IMR-90 (cell line): ENCODE measurements at regions not wholly inside any gene's neighbourhood (a gene's known extent, or its start where the extent isn't known, plus 50 kb on each side); places are given as distances from the start of the nearest gene placed in this dataset.

Experiments
- ATAC-seq: fragments of 200-7000 bp; cut with Tn5 transposase; 2 replicates; pipeline ENCODE4 v1.9.1; 2020; ENCODE audit warnings: low read depth, mild to moderate bottlenecking, moderate library complexity
- BruUV-seq: library from RNA; stranded (reverse); fragments of 400-500 nt; replicated peaks from 2 replicates; lab custom pipeline; 2021; lab: Mats Ljungman, UMichigan
- CTCF ChIA-PET: fragments of 300-600 bp; formaldehyde crosslinking; extraction: SDS; loops from one replicate; lab custom pipeline; 2021; ENCODE audit warnings: antibody characterized with exemption; lab: Yijun Ruan, JAX
- POLR2A ChIA-PET: fragments of 300-600 bp; sonication (Branson Sonifier 250); formaldehyde crosslinking; loops from one replicate; lab custom pipeline; 2022; ENCODE audit warnings: antibody characterized with exemption; ENCODE audit not compliant: unreplicated experiment; lab: Charles Lee
- DNase-seq: peaks from one replicate; pipeline ENCODE4 v3.0.0; 2013
- H2AFZ ChIP-seq: replicated peaks from 2 replicates; pipeline ENCODE3; 2013; ENCODE audit warnings: low read length, mild to moderate bottlenecking; ENCODE audit not compliant: poor library complexity
- H2AK5ac ChIP-seq: 2 replicates; pipeline ENCODE4 v1.6.1; 2013; ENCODE audit warnings: low read depth, low read length, inconsistent platforms
- H2AK9ac ChIP-seq: replicated peaks from 2 replicates; pipeline ENCODE3; 2013; ENCODE audit warnings: mild to moderate bottlenecking, low read depth, low read length, moderate library complexity; ENCODE audit not compliant: poor library complexity
- H2BK120ac ChIP-seq: 2 replicates; pipeline ENCODE4 v1.6.1; 2013; ENCODE audit warnings: low read depth, low read length, inconsistent platforms
- H2BK15ac ChIP-seq: 3 replicates; pipeline ENCODE4 v1.6.1; 2013; ENCODE audit warnings: low read depth, low read length, inconsistent platforms
- H2BK20ac ChIP-seq: 2 replicates; pipeline ENCODE4 v1.6.1; 2013; ENCODE audit warnings: low read depth, mild to moderate bottlenecking, inconsistent platforms, low read length, moderate library complexity
- H2BK5ac ChIP-seq: 2 replicates; pipeline ENCODE4 v1.6.1; 2013; ENCODE audit warnings: mild to moderate bottlenecking, low read depth, low read length, inconsistent platforms; ENCODE audit not compliant: poor library complexity, severe bottlenecking
- H3K14ac ChIP-seq: replicated peaks from 2 replicates; pipeline ENCODE4 v1.6.1; 2013; ENCODE audit warnings: low read depth, low read length, inconsistent platforms
- H3K18ac ChIP-seq: 2 replicates; pipeline ENCODE4 v1.6.1; 2013; ENCODE audit warnings: low read depth, low read length, control low read depth
- H3K23ac ChIP-seq: 2 replicates; pipeline ENCODE4 v1.6.1; 2013; ENCODE audit warnings: low read depth, low read length, inconsistent platforms
- H3K27ac ChIP-seq: 2 replicates; pipeline ENCODE4 v1.5.1; 2013; ENCODE audit warnings: mild to moderate bottlenecking, control low read depth, low read length; ENCODE audit not compliant: insufficient read depth
- H3K27me3 ChIP-seq: 2 replicates; pipeline ENCODE4 v1.6.1; 2013; ENCODE audit warnings: low read length; ENCODE audit not compliant: control insufficient read depth, insufficient read depth
- H3K36me3 ChIP-seq: 2 replicates; pipeline ENCODE4 v1.6.1; 2013; ENCODE audit warnings: low read length, mixed read lengths; ENCODE audit not compliant: control insufficient read depth, insufficient read depth
- H3K4ac ChIP-seq: 2 replicates; pipeline ENCODE4 v1.6.1; 2013; ENCODE audit warnings: low read depth, low read length, inconsistent platforms
- H3K4me1 ChIP-seq: 2 replicates; pipeline ENCODE4 v1.6.1; 2013; ENCODE audit warnings: low read length, mixed read lengths; ENCODE audit not compliant: control insufficient read depth, insufficient read depth
- H3K4me2 ChIP-seq: 2 replicates; pipeline ENCODE4 v1.6.1; 2013; ENCODE audit warnings: low read depth, mild to moderate bottlenecking, control low read depth, low read length, moderate library complexity
- H3K4me3 ChIP-seq: 2 replicates; pipeline ENCODE4 v1.5.1; 2013; ENCODE audit warnings: low read depth, mild to moderate bottlenecking, control low read depth, low read length, moderate library complexity; ENCODE audit not compliant: insufficient read depth
- H3K56ac ChIP-seq: 2 replicates; pipeline ENCODE4 v1.6.1; 2013; ENCODE audit warnings: low read length, inconsistent platforms; ENCODE audit not compliant: insufficient read depth; ENCODE audit errors: extremely low read depth
- H3K79me1 ChIP-seq, 2 experiments: 2 replicates each; pipeline ENCODE4 v1.6.1; 2013; ENCODE audit warnings: low read length in 2 of 2, inconsistent platforms in 1 of 2, low read depth in 1 of 2
- H3K9ac ChIP-seq: 2 replicates; pipeline ENCODE4 v1.6.1; 2013; ENCODE audit warnings: low read depth, low read length, control low read depth
- H3K9me1 ChIP-seq: 2 replicates; pipeline ENCODE4 v1.6.1; 2013; ENCODE audit warnings: low read length, inconsistent platforms; ENCODE audit not compliant: insufficient read depth
- H3K9me3 ChIP-seq: 2 replicates; pipeline ENCODE4 v1.6.1; 2013; ENCODE audit warnings: low read length; ENCODE audit not compliant: control insufficient read depth, insufficient read depth
- H4K20me1 ChIP-seq: 2 replicates; pipeline ENCODE4 v1.6.1; 2013; ENCODE audit warnings: low read length, inconsistent platforms; ENCODE audit not compliant: insufficient read depth
- H4K5ac ChIP-seq: 2 replicates; pipeline ENCODE4 v1.6.1; 2013; ENCODE audit warnings: mild to moderate bottlenecking, low read depth, low read length, control low read depth
- H4K8ac ChIP-seq, 2 experiments: 2 replicates each; pipeline ENCODE4 v1.6.1; 2013; ENCODE audit warnings: low read depth in 2 of 2, low read length in 2 of 2, control low read depth in 1 of 2, inconsistent platforms in 1 of 2
- H4K91ac ChIP-seq: 2 replicates; pipeline ENCODE4 v1.6.1; 2013; ENCODE audit warnings: low read depth, low read length, inconsistent platforms; ENCODE audit not compliant: insufficient read depth
- BHLHE40 ChIP-seq: fragments of 150-350 bp; IDR thresholded peaks from 2 replicates; pipeline ENCODE4 v1.6.1; 2016; ENCODE audit warnings: mild to moderate bottlenecking, low read depth, low read length
- CEBPB ChIP-seq: IDR thresholded peaks from 2 replicates; pipeline ENCODE4 v1.6.1; 2012; ENCODE audit warnings: low read depth, low read length, improper control_type of control experiment
- CHD1 ChIP-seq: IDR thresholded peaks from 2 replicates; pipeline ENCODE4 v1.6.1; 2012; ENCODE audit warnings: low read depth, low read length, improper control_type of control experiment
- CTCF ChIP-seq: conservative IDR thresholded peaks from 2 replicates; pipeline ENCODE4 v1.5.1; 2012; ENCODE audit warnings: mild to moderate bottlenecking, low read depth, low read length, improper control_type of control experiment
- ELK1 ChIP-seq: fragments of 150-350 bp; IDR thresholded peaks from 2 replicates; pipeline ENCODE4 v1.6.1; 2016; ENCODE audit warnings: low read depth, mild to moderate bottlenecking, low read length, moderate library complexity, borderline replicate concordance
- FOS ChIP-seq: fragments of 150-350 bp; IDR thresholded peaks from 2 replicates; pipeline ENCODE4 v1.6.1; 2016; ENCODE audit warnings: low read depth, low read length
- MAFK ChIP-seq: IDR thresholded peaks from 2 replicates; pipeline ENCODE4 v1.6.1; 2012; ENCODE audit warnings: low read depth, low read length, improper control_type of control experiment
- MAZ ChIP-seq: IDR thresholded peaks from 2 replicates; pipeline ENCODE4 v1.6.1; 2012; ENCODE audit warnings: low read depth, mild to moderate bottlenecking, low read length, improper control_type of control experiment, moderate library complexity, borderline replicate concordance
- MXI1 ChIP-seq: IDR thresholded peaks from 2 replicates; pipeline ENCODE4 v1.6.1; 2012; ENCODE audit warnings: low read depth, mild to moderate bottlenecking, low read length, moderate library complexity, borderline replicate concordance
- NFE2L2 ChIP-seq: fragments of 150-350 bp; IDR thresholded peaks from 2 replicates; pipeline ENCODE4 v1.6.1; 2016; ENCODE audit warnings: low read depth, mild to moderate bottlenecking, low read length
- POLR2A ChIP-seq: IDR thresholded peaks from 2 replicates; pipeline ENCODE4 v1.6.1; 2012; ENCODE audit warnings: mild to moderate bottlenecking, low read depth, low read length
- RAD21 ChIP-seq: IDR thresholded peaks from 2 replicates; pipeline ENCODE4 v1.6.1; 2012; ENCODE audit warnings: low read length, improper control_type of control experiment
- RCOR1 ChIP-seq: IDR thresholded peaks from 2 replicates; pipeline ENCODE4 v1.6.1; 2012; ENCODE audit warnings: mild to moderate bottlenecking, low read length, improper control_type of control experiment; ENCODE audit not compliant: insufficient replicate concordance
- RFX5 ChIP-seq: IDR thresholded peaks from 2 replicates; pipeline ENCODE4 v1.8.0; 2012; ENCODE audit warnings: low read depth, mild to moderate bottlenecking, low read length, moderate library complexity
- SMC3 ChIP-seq: fragments of 150-350 bp; IDR thresholded peaks from 2 replicates; pipeline ENCODE4 v1.6.1; 2016; ENCODE audit warnings: low read depth, mild to moderate bottlenecking, antibody characterized with exemption, low read length, moderate library complexity
- USF2 ChIP-seq: fragments of 150-350 bp; IDR thresholded peaks from 2 replicates; pipeline ENCODE4 v1.6.1; 2017; ENCODE audit warnings: mild to moderate bottlenecking, antibody characterized with exemption, low read length, low read depth
- WGBS, 2 experiments: methylation state at CpG; one replicate each; pipeline versions ENCODE4 v1.1.5 to v1.1.7; 2013; ENCODE audit warnings: missing lambda C conversion rate in 2 of 2; ENCODE audit not compliant: insufficient read length in 1 of 2; ENCODE audit errors: extremely low coverage in 2 of 2; 5-methylcytosine and 5-hydroxymethylcytosine counted together
- dilution Hi-C: fragments of 300-500 bp; cut with HindIII; formaldehyde crosslinking; loops from one replicate; pipeline ENCODE4 v1.14.3; 2018; ENCODE audit warnings: low sequenced_read_pairs; ENCODE audit not compliant: unreplicated experiment
- in situ Hi-C: fragments of 300-500 bp; cut with MboI; formaldehyde crosslinking; loops from 3 replicates; pipeline ENCODE4 v1.14.3; 2019; ENCODE audit warnings: low sequenced_read_pairs, inconsistent platforms, mixed read lengths
- intact Hi-C: fragments of 100-400 bp; cut with micrococcal nuclease; formaldehyde crosslinking; loops from 2 replicates; pipeline ENCODE4 v1.10.0; 2022

DNA sequence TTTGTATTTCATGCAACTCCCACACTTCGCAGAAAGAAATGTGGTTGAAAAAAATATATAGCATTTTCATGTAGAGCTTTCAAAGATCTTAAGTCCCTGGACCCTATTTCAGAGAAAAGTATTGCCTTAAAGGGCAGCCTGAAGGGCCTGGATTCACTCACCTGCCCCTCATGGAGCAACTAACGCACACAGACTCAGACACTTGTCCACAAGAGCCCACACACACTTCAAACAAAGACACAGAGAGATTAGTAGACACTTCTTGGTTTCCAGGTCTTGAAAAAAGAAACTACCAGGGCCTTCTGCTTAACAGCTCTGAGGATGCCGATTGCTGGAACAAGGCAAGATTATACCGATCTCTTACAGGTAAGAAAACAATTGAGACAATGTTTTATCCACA is 122.2 kb downstream of the ZBTB18 start:
- in situ Hi-C loops: no loop called here
- dilution Hi-C loops: no loop called here

More for the DNA sequence above, 122.2 kb downstream of the ZBTB18 start:
- Histone ChIP-seq H2AFZ (no peak overlapping the region), H3K4me1 (peaks cover 5% of the 10 kb centered on the region), H3K9me3 (no peaks in the 10 kb centered on the region), H3K18ac (no peak overlapping the region), H4K20me1 (no peaks in the 10 kb centered on the region), H3K23ac (no peak overlapping the region), H2BK120ac (no peak overlapping the region), H3K14ac (0 out of 2 replicates have a peak overlapping the region, but pooled peaks have one; percentile 37), H3K4me3 (no peak overlapping the region), H3K9ac (no peak overlapping the region), H3K9me1 (peaks cover 5% of the 10 kb centered on the region), H3K4ac (no peak overlapping the region; the same call in 1 of the 2 replicates), H4K8ac (no peak overlapping the region), H2AK9ac (no peak overlapping the region), H2BK20ac (0 out of 2 replicates have a peak overlapping the region, but pooled peaks have one; percentile 39), H3K4me2 (no peak overlapping the region), H2BK5ac (no peak overlapping the region), H4K91ac (no peak overlapping the region), H3K27ac (no peak overlapping the region), H3K27me3 (no peaks in the 10 kb centered on the region), H4K5ac (no peak overlapping the region), H3K36me3 (no peaks in the 10 kb centered on the region), H2AK5ac (no peak overlapping the region), H3K79me1 (no peaks in the 10 kb centered on the region), H3K56ac (no peak overlapping the region), H2BK15ac (0 out of 3 replicates have a peak overlapping the region, but pooled peaks have one; percentile 31)
- intact Hi-C loops: no loop called here
- BruUV-seq: no TSS peak
- TF ChIP-seq MAFK (no peak), POLR2A (no peak), ELK1 (no peak), RCOR1 (no peak), MXI1 (no peak), CEBPB (no peak), RAD21 (no peak), RFX5 (no peak), CTCF (no peak), CHD1 (no peak), BHLHE40 (no peak), MAZ (no peak), NFE2L2 (no peak), USF2 (no peak), FOS (no peak), SMC3 (no peak)
- POLR2A ChIA-PET: no interaction called here
- no CpG with 5 or more reads among the region's 4 CpGs for WGBS, 2 experiments
- ATAC-seq: no peak
- CTCF ChIA-PET: no interaction called here
- no peak for DNase-seq
